Gastrocnemius medialis (tissue), 4 donors: ENCODE measurements at regions not wholly inside any gene's neighbourhood (a gene's known extent, or its start where the extent isn't known, plus 50 kb on each side); places are given as distances from the start of the nearest gene placed in this dataset.
A peak's percentile ranks its signal among the peaks of the same experiment; 100 is the strongest.

Experiments used
- ATAC-seq, 2 donors: fragments of 150-250 bp; one replicate each; pipeline ENCODE4 v1.9.1; 2016
- DNase-seq, 2 donors: peaks; one replicate each; pipeline ENCODE4 v3.0.0-alpha.2; 2019
- H3K27ac ChIP-seq, 4 donors: fragments of 200-600 bp; sonication (generic); 1 replicate in 1 of 4; 2 replicates in 3 of 4; pipeline ENCODE4 v1.5.1; 2016 to 2018; ENCODE audit warnings: mild to moderate bottlenecking in 2 of 4, moderate library complexity in 1 of 4
- H3K27me3 ChIP-seq, 3 donors: fragments of 200-600 bp; sonication (generic) in 2 of 3; 1 replicate in 1 of 3; 2 replicates in 2 of 3; pipeline versions ENCODE4 v1.5.1 to v1.6.0; 2016 to 2019; ENCODE audit warnings: mild to moderate bottlenecking in 1 of 3, moderate library complexity in 1 of 3
- H3K36me3 ChIP-seq, 2 donors: fragments of 200-600 bp; sonication (generic) in 1 of 2; one replicate each; pipeline ENCODE4 v1.5.1; 2017 to 2018
- H3K4me1 ChIP-seq, 2 donors: fragments of 200-600 bp; sonication (generic) in 1 of 2; one replicate each; pipeline ENCODE4 v1.5.1; 2016 to 2017; ENCODE audit warnings: mild to moderate bottlenecking in 2 of 2
- H3K4me3 ChIP-seq, 4 donors: fragments of 200-600 bp; sonication (generic) in 3 of 4; 1 replicate in 1 of 4; 2 replicates in 3 of 4; pipeline ENCODE4 v1.5.1; 2016 to 2019; ENCODE audit warnings: mild to moderate bottlenecking in 2 of 4
- H3K9me3 ChIP-seq, 3 donors: fragments of 200-600 bp; sonication (generic) in 2 of 3; 1 replicate in 1 of 3; 2 replicates in 2 of 3; pipeline ENCODE4 v1.5.1; 2016 to 2019
- POLR2A ChIP-seq, 2 donors: fragments of 450-650 bp; IDR thresholded peaks; one replicate each; pipeline ENCODE4 v1.6.1; 2017; ENCODE audit warnings: antibody characterized with exemption in 2 of 2, mild to moderate bottlenecking in 2 of 2, moderate library complexity in 2 of 2
- in situ Hi-C, 4 donors: fragments of 200-750 bp; cut with MboI; loops; one replicate each; pipeline versions ENCODE4 v1.15.0 to v1.8.0; 2017; ENCODE audit warnings: low sequenced_read_pairs in 4 of 4
- intact Hi-C: fragments of 100-400 bp; cut with DNase I; formaldehyde crosslinking; loops from one replicate; pipeline ENCODE4 v1.15.1; 2023; ENCODE audit warnings: low total_unique reads
- TF ChIP-seq, protein P1 (sequence below), 5 experiments: fragments of 450-650 bp in 3 of 5; fragments of 200-600 bp in 2 of 5; sonication (generic) in 2 of 5; IDR thresholded peaks in 4 of 5; conservative IDR thresholded peaks in 1 of 5; 1 replicate in 4 of 5; 2 replicates in 1 of 5; pipeline ENCODE4 v1.5.1; 2016 to 2019; ENCODE audit warnings: antibody characterized with exemption in 5 of 5, mild to moderate bottlenecking in 3 of 5, moderate library complexity in 3 of 5

DNA sequence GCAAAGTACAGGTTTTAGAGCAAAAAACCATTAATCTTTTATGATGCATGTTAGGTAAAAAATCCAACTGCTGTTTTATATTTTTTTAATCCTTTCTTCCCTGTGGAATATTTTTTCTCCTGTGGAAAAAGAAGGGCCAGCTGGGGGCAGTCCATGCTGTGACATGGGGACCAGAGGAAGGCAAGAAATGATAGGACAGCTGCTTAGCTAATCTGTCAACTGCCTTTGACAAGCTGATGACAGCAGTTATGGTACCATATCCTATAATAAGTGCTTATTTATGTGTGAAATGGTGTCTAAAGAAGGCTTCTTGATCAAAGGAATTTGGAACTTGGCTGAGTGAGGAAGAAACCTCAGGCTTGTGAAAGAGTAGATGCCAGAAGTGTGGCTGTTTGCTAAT, 452.4 kb upstream of the NOVA1 start:
- ATAC-seq (no peak), DNase-seq (no peak)
- no peaks in the 10 kb centered on the region for H3K36me3 ChIP-seq
- no peaks in the 10 kb centered on the region for H3K4me1 ChIP-seq
- H3K4me3 ChIP-seq: no peak overlapping the region
- TF ChIP-seq, protein P1, sequence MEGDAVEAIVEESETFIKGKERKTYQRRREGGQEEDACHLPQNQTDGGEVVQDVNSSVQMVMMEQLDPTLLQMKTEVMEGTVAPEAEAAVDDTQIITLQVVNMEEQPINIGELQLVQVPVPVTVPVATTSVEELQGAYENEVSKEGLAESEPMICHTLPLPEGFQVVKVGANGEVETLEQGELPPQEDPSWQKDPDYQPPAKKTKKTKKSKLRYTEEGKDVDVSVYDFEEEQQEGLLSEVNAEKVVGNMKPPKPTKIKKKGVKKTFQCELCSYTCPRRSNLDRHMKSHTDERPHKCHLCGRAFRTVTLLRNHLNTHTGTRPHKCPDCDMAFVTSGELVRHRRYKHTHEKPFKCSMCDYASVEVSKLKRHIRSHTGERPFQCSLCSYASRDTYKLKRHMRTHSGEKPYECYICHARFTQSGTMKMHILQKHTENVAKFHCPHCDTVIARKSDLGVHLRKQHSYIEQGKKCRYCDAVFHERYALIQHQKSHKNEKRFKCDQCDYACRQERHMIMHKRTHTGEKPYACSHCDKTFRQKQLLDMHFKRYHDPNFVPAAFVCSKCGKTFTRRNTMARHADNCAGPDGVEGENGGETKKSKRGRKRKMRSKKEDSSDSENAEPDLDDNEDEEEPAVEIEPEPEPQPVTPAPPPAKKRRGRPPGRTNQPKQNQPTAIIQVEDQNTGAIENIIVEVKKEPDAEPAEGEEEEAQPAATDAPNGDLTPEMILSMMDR (IDR thresholded peaks at IDR 0.05 in 4 of 5, conservative IDR thresholded peaks at IDR 0.05 in 1 of 5): no peak
- no peak for TF ChIP-seq POLR2A (IDR thresholded peaks at IDR 0.05)
- H3K27me3 ChIP-seq: no peaks in the 10 kb centered on the region
- intact Hi-C loops: no loop called here
- in situ Hi-C loops: no loop called here
- no peaks in the 10 kb centered on the region for H3K9me3 ChIP-seq
- H3K27ac ChIP-seq: no peak overlapping the region

DNA sequence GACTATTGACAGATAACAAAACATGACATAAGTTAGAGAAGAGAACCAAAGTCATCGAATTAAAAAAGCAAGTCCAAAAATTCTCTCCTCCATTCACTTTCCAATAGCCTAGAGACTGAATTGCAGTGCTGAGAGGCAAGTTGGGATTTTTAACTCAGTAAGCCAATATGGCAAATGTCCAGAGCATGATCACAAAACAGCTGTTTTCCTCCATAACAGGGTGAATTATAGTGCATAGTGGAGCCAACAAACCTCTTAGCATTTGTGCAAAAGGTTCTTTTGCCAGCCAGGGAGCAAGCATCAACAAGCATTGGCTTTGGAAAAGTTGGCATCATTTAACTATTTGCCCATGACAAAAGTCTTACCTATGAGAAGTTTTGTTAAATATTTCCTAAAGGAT, 458.8 kb upstream of the NOVA1 start:
- H3K36me3 ChIP-seq: no peaks in the 10 kb centered on the region
- no peak overlapping the region for H3K4me3 ChIP-seq
- no peaks in the 10 kb centered on the region for H3K27me3 ChIP-seq
- no peaks in the 10 kb centered on the region for H3K9me3 ChIP-seq
- H3K27ac ChIP-seq: no peak overlapping the region
- TF ChIP-seq, protein P1 (IDR thresholded peaks at IDR 0.05 in 4 of 5, conservative IDR thresholded peaks at IDR 0.05 in 1 of 5): no peak
- TF ChIP-seq POLR2A (IDR thresholded peaks at IDR 0.05): no peak
- DNase-seq: no peak
- in situ Hi-C loops (no loop called here), intact Hi-C loops (no loop called here)
- H3K4me1 ChIP-seq: no peaks in the 10 kb centered on the region
- ATAC-seq: peak in 1 of 2 donors; percentile 27

DNA sequence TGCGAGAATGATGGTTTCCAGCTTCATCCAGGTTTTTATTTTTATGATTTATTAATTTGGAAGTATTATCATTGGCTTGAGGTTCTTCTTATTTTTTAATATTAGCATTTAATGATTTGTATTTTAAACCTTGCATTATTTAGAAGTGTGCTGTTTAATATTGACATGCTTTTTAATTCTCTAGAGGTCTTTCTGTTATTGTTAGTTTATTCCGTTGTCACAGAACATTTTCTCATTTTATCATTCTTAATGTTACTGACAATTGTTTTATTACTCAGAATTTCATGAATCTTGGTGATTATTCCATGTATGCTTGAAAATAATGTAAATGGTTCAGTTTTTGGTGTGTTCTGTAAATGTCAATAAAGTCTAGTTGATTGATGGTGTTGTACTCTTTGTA, 463.5 kb upstream of the NOVA1 start:
- Histone ChIP-seq H3K9me3 (no peaks in the 10 kb centered on the region), H3K4me1 (no peaks in the 10 kb centered on the region), H3K4me3 (no peak overlapping the region), H3K27ac (no peak overlapping the region), H3K27me3 (no peaks in the 10 kb centered on the region), H3K36me3 (no peaks in the 10 kb centered on the region)
- in situ Hi-C loops: no loop called here
- no peak for DNase-seq
- intact Hi-C loops: no loop called here
- no peak for ATAC-seq
- TF ChIP-seq, protein P1 (IDR thresholded peaks at IDR 0.05 in 4 of 5, conservative IDR thresholded peaks at IDR 0.05 in 1 of 5): no peak
- TF ChIP-seq POLR2A (IDR thresholded peaks at IDR 0.05): no peak

DNA sequence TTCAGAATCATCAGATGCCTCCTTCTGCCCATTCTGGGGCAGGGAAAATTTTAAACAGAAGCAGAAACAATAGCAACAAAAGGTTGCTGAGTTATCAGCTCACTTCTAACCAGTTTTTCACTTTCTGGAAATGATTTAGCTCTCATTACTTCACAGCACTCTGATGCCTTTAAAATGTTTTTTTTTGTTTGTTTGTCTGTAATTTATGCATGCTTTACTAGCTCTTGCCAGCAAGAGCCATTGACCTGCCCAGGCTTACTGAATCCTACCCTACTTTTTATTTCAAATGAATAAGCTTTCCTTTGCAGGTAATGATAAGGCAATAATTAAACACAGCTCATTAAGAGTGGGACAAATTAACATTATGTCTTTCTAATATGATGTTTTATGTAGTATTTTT, 466.1 kb upstream of the NOVA1 start:
- ATAC-seq: no peak
- Histone ChIP-seq H3K36me3 (no peaks in the 10 kb centered on the region), H3K4me3 (no peak overlapping the region), H3K27ac (no peak overlapping the region), H3K27me3 (no peaks in the 10 kb centered on the region), H3K4me1 (no peaks in the 10 kb centered on the region), H3K9me3 (no peaks in the 10 kb centered on the region)
- no peak for DNase-seq
- no peak for TF ChIP-seq POLR2A (IDR thresholded peaks at IDR 0.05)
- TF ChIP-seq, protein P1 (IDR thresholded peaks at IDR 0.05 in 4 of 5, conservative IDR thresholded peaks at IDR 0.05 in 1 of 5): no peak
- in situ Hi-C loops: no loop called here
- intact Hi-C loops: no loop called here

DNA sequence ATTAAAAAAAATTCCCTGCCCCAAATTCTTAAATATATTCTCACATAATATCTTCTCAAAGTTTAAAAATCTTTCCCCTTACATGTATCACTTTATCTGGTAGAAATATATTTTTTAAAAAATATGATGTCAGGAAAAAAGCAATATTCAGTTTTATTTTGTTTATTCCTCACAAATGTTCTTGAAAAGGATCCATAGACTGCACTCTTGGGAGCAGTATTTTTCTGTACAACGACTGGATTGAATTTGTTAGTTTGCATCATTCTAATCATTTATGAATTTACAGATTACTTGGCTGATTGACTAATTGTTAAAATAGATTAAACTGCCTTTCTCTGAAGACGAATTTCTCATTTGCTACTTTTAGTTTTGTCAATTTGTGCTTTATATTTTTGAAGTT, 468.1 kb upstream of the NOVA1 start:
- in situ Hi-C loops: no loop called here
- Histone ChIP-seq H3K36me3 (no peaks in the 10 kb centered on the region), H3K4me3 (no peak overlapping the region), H3K27ac (no peak overlapping the region), H3K9me3 (no peaks in the 10 kb centered on the region), H3K4me1 (no peaks in the 10 kb centered on the region), H3K27me3 (no peaks in the 10 kb centered on the region)
- ATAC-seq: no peak
- intact Hi-C loops: no loop called here
- TF ChIP-seq, protein P1 (IDR thresholded peaks at IDR 0.05 in 4 of 5, conservative IDR thresholded peaks at IDR 0.05 in 1 of 5): no peak
- no peak for TF ChIP-seq POLR2A (IDR thresholded peaks at IDR 0.05)
- no peak for DNase-seq
